BJ (cell line): ENCODE measurements at regions not wholly inside any gene's neighbourhood (a gene's known extent, or its start where the extent isn't known, plus 50 kb on each side); places are given as distances from the start of the nearest gene placed in this dataset.

Experiments used
- CTCF ChIA-PET: fragments of 350-600 bp; formaldehyde crosslinking; extraction: SDS; loops from one replicate; lab custom pipeline; 2021; ENCODE audit warnings: antibody characterized with exemption, inconsistent platforms; lab: Yijun Ruan, JAX
- POLR2A ChIA-PET: fragments of 300-600 bp; sonication (Branson Sonifier 250); formaldehyde crosslinking; extraction: SDS; loops from one replicate; lab custom pipeline; 2021; ENCODE audit warnings: antibody characterized with exemption; lab: Charles Lee
- DNase-seq: peaks from one replicate; pipeline ENCODE4 v3.0.0-alpha.2; 2011; ENCODE audit warnings: low read depth
- H3K27me3 ChIP-seq: 2 replicates; pipeline ENCODE4 v1.6.0; 2011; ENCODE audit warnings: low read length; ENCODE audit not compliant: control insufficient read depth, insufficient read depth
- H3K36me3 ChIP-seq: 2 replicates; pipeline ENCODE4 v1.5.1; 2011; ENCODE audit warnings: low read length; ENCODE audit not compliant: control insufficient read depth, insufficient read depth
- H3K4me3 ChIP-seq: 2 replicates; pipeline ENCODE4 v1.5.1; 2011; ENCODE audit warnings: low read depth, mild to moderate bottlenecking, control low read depth, low read length
- TF ChIP-seq, protein P1 (sequence below): IDR thresholded peaks from 2 replicates; pipeline ENCODE4 v1.5.1; 2011; ENCODE audit warnings: low read depth, mild to moderate bottlenecking, control low read depth, inconsistent platforms, low read length, moderate library complexity; ENCODE audit not compliant: insufficient read depth

- Histone ChIP-seq H3K4me3 (no peak overlapping the region), H3K36me3 (no peaks in the 10 kb centered on the region), H3K27me3 (no peaks in the 10 kb centered on the region)
- TF ChIP-seq, protein P1, sequence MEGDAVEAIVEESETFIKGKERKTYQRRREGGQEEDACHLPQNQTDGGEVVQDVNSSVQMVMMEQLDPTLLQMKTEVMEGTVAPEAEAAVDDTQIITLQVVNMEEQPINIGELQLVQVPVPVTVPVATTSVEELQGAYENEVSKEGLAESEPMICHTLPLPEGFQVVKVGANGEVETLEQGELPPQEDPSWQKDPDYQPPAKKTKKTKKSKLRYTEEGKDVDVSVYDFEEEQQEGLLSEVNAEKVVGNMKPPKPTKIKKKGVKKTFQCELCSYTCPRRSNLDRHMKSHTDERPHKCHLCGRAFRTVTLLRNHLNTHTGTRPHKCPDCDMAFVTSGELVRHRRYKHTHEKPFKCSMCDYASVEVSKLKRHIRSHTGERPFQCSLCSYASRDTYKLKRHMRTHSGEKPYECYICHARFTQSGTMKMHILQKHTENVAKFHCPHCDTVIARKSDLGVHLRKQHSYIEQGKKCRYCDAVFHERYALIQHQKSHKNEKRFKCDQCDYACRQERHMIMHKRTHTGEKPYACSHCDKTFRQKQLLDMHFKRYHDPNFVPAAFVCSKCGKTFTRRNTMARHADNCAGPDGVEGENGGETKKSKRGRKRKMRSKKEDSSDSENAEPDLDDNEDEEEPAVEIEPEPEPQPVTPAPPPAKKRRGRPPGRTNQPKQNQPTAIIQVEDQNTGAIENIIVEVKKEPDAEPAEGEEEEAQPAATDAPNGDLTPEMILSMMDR = no peak
- ChIA-PET POLR2A (no interaction called here), CTCF (no interaction called here)
- DNase-seq = no peak
Measured at GRCh38 chr13:71237332-71237731, 629.7 kb downstream of the DACH1 start.

DNA sequence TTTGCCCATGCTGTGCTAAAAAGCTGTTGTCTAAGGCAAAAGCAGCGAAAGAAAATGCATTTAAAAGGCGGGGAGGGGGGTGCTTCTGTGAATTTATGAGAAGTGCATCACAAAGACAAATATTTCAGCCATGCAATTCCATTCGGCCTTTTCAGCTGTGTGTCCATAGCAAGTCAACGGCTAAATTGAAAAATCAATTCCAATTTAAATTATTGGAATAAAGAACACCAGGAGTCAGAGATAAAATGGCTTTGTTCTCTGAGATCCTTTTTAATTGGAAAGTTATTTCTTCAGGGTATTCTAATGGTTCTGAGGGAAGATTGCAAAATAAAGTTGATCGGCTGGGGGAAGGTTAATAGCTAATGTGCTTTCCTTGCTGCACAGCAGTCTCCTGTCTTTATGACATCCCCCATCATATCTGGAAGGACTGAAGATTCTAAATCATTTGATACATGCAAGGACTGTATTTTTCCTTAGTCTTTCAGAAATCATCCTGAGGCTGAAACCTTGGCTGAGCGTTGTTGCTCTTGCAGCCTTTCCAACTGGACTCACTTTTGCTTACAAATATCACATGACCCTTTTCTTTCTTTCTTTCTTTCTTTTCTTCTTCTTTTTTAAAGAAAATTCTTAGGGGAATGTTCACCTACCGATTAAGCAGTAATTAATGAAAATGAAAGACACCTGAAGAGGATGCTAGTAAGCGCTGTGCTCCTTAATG, 647.1 kb downstream of the DACH1 start:
- ChIA-PET CTCF (no interaction called here), POLR2A (no interaction called here)
- Histone ChIP-seq H3K36me3 (no peaks in the 10 kb centered on the region), H3K4me3 (no peak overlapping the region), H3K27me3 (no peaks in the 10 kb centered on the region)
- TF ChIP-seq, protein P1 = no peak
- DNase-seq = no peak

DNA sequence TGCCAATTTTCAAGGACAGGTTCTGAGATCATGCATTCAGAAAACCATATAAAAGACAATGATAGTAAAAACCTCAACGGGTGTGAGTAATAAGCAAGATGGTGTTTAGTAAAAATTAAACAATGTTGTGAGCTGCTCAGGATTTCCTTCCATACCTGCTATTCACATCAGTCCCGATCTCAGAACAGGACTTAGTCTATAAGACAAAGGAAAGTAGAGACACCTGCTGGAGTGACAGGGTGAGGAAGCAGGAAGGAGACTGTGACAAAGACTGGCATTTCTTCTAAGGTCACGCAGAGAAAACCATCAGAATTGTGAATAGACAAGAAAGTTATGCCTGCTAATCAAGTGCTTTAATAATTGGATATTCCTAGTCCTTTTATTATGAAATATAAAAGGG, 648.0 kb downstream of the DACH1 start:
- Histone ChIP-seq H3K36me3 (no peaks in the 10 kb centered on the region), H3K4me3 (no peak overlapping the region), H3K27me3 (no peaks in the 10 kb centered on the region)
- CTCF ChIA-PET = no interaction called here
- TF ChIP-seq, protein P1 = no peak
- no peak for DNase-seq
- POLR2A ChIA-PET = no interaction called here

DNA sequence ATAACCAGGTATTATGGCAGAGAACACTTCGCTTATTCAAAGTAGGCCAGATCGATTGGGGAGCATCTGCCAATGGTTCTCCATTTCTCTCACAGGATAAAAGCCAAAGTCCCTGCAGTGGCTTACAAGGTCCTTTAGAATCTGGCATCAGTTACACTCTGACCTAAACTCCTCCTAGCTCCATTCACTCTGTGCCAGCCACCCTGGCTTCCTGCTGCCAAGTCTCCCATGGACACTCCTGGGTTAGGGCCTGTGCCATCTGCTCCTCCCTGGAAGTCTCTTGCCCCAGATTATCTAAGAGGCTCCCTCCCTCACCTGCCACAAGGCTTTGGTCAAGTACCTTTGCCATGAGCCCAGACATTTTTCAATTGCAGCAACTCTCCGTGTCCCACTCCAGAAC, 649.2 kb downstream of the DACH1 start:
- POLR2A ChIA-PET = no interaction called here
- no peak for DNase-seq
- CTCF ChIA-PET = no interaction called here

GRCh38 chr13:71214821-71215220, 652.2 kb downstream of the DACH1 start:
- POLR2A ChIA-PET = no interaction called here
- Histone ChIP-seq H3K4me3 (no peak overlapping the region), H3K36me3 (no peaks in the 10 kb centered on the region), H3K27me3 (no peaks in the 10 kb centered on the region)
- TF ChIP-seq, protein P1 = no peak
- DNase-seq = no peak
- CTCF ChIA-PET = interaction anchor here (1.3 kb wide), 1 partner anchor 37 kb away, joined by 3 read pairs; no protein-coding TSS in a partner anchor

More for the DNA sequence above, 649.2 kb downstream of the DACH1 start:
- Histone ChIP-seq H3K36me3 (no peaks in the 10 kb centered on the region), H3K4me3 (no peak overlapping the region), H3K27me3 (no peaks in the 10 kb centered on the region)
- TF ChIP-seq, protein P1 = no peak
